Glutamatergic neuron (in vitro differentiated cells): ENCODE measurements at regions not wholly inside any gene's neighbourhood (a gene's known extent, or its start where the extent isn't known, plus 50 kb on each side); places are given as distances from the start of the nearest gene placed in this dataset.

ENCODE experiments used
- DNase-seq: peaks from one replicate; pipeline ENCODE4 v3.0.0; 2022
- H3K27ac Mint-ChIP-seq: one replicate; pipeline ENCODE4 v1.8.0; 2020; ENCODE audit warnings: mild to moderate bottlenecking, mixed read lengths, inconsistent platforms; ENCODE audit not compliant: unreplicated experiment
- H3K27me3 Mint-ChIP-seq: one replicate; pipeline ENCODE4 v1.8.0; 2020; ENCODE audit warnings: mild to moderate bottlenecking, moderate library complexity, mixed read lengths, inconsistent platforms; ENCODE audit not compliant: unreplicated experiment
- H3K36me3 Mint-ChIP-seq: one replicate; pipeline ENCODE4 v1.8.0; 2020; ENCODE audit warnings: mild to moderate bottlenecking, mixed read lengths, inconsistent platforms; ENCODE audit not compliant: unreplicated experiment
- H3K4me1 Mint-ChIP-seq: one replicate; pipeline ENCODE4 v1.8.0; 2020; ENCODE audit warnings: mild to moderate bottlenecking, low read depth, mixed read lengths, inconsistent platforms; ENCODE audit not compliant: unreplicated experiment
- H3K4me3 Mint-ChIP-seq: one replicate; pipeline ENCODE4 v1.8.0; 2020; ENCODE audit warnings: mild to moderate bottlenecking, mixed read lengths, inconsistent platforms; ENCODE audit not compliant: unreplicated experiment
- H3K9me3 Mint-ChIP-seq: one replicate; pipeline ENCODE4 v1.8.0; 2020; ENCODE audit warnings: mild to moderate bottlenecking, moderate library complexity, mixed read lengths, inconsistent platforms; ENCODE audit not compliant: unreplicated experiment
- CTCF ChIP-seq: fragments of 200-600 bp; sonication (generic); IDR thresholded peaks from one replicate; pipeline ENCODE4 v1.5.0; 2021; ENCODE audit not compliant: partially characterized antibody, unreplicated experiment

DNA sequence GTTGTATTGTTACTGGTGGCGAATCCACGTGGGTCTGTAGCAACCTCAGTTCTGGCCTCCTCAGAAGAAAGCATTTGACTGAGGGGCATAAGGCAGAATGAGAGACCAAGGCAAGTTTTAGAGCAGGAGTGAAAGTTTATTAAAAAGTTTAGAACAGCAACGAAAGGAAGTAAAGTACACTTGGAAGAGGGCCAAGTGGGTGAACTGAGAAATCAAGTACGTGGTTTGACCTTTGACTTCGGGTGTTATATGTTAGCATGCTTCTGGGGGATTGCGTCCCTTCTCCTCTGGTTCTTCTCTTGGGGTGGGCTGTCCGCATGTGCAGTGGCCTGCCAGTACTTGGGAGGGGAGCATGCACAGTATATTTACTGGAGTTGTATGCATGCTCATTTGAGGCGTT, 232.7 kb upstream of the GATB start:
- Mint-ChIP-seq H3K4me1 (peaks cover 6% of the 10 kb centered on the region), H3K36me3 (no peaks in the 10 kb centered on the region), H3K4me3 (no peak overlapping the region), H3K9me3 (no peaks in the 10 kb centered on the region), H3K27me3 (peaks cover 2% of the 10 kb centered on the region), H3K27ac (no peak overlapping the region)
- no peak for DNase-seq
- no peak for TF ChIP-seq CTCF

DNA sequence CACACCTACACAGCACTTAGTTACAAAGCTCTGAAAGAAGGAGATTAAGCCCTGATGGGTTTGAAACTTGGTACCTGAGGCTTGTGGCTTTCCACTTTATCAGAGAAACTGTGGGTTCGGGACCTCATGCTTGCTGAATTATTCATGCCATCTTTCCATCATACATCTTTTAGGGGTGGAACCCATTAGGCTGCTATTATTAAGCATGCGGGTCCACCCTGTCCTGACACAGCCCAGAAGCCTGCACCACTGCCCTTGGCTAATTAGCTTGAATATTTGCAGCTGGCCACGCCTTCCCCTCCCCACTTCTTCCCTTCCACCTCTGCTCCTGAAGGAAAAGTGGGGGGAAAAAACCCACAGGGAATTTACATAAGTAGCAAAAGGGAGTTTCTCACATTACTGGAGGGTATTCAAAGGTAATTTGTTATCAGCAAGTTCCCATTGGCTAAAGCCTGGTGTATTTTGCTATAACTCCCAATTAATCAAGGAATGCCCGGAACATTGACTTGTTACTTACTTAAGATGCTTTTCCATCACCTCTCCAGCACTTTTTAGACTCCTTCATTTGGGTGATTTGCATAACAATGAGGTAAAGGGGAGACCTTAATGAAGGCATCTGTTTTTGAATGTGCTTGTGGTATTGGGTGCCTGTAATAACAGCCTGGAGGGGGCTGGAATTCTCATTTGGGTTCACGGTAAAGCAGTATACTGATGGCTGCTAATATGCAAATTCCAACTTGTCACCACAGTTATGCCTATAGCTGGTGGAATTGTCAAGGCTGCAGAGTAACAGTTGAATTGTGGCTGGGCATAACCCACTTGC, 231.7 kb upstream of the GATB start:
- Mint-ChIP-seq H3K4me1 (peaks cover 6% of the 10 kb centered on the region), H3K27ac (no peak overlapping the region)
- DNase-seq = no peak

GRCh38 chr4:151991884-151992167, 231.0 kb upstream of the GATB start:
- Mint-ChIP-seq H3K27me3 (no peaks in the 10 kb centered on the region), H3K36me3 (no peaks in the 10 kb centered on the region), H3K4me3 (no peak overlapping the region), H3K4me1 (peaks cover 6% of the 10 kb centered on the region), H3K27ac (no peak overlapping the region), H3K9me3 (no peaks in the 10 kb centered on the region)
- TF ChIP-seq CTCF = no peak
- DNase-seq = no peak

More for the DNA sequence above, 231.7 kb upstream of the GATB start:
- TF ChIP-seq CTCF = no peak
- peaks cover 2% of the 10 kb centered on the region for H3K27me3 Mint-ChIP-seq
- H3K4me3 Mint-ChIP-seq = no peak overlapping the region
- H3K9me3 Mint-ChIP-seq = no peaks in the 10 kb centered on the region
- H3K36me3 Mint-ChIP-seq = no peaks in the 10 kb centered on the region

GRCh38 chr4:151991001-151991883, 230.4 kb upstream of the GATB start:
- H3K27me3 Mint-ChIP-seq = no peaks in the 10 kb centered on the region
- H3K4me1 Mint-ChIP-seq = peaks cover 6% of the 10 kb centered on the region
- no peak overlapping the region for H3K4me3 Mint-ChIP-seq
- H3K36me3 Mint-ChIP-seq = no peaks in the 10 kb centered on the region
- no peaks in the 10 kb centered on the region for H3K9me3 Mint-ChIP-seq
- no peak for TF ChIP-seq CTCF
- DNase-seq = no peak
- no peak overlapping the region for H3K27ac Mint-ChIP-seq

GRCh38 chr4:151990201-151990600, 229.4 kb upstream of the GATB start:
- H3K27me3 Mint-ChIP-seq = no peaks in the 10 kb centered on the region
- no peak for DNase-seq
- no peak overlapping the region for H3K4me3 Mint-ChIP-seq
- TF ChIP-seq CTCF = no peak
- peaks cover 6% of the 10 kb centered on the region for H3K4me1 Mint-ChIP-seq
- no peak overlapping the region for H3K27ac Mint-ChIP-seq
- no peaks in the 10 kb centered on the region for H3K36me3 Mint-ChIP-seq
- H3K9me3 Mint-ChIP-seq = no peaks in the 10 kb centered on the region
